Cardiac muscle cell (in vitro differentiated cells and primary cell): ENCODE measurements at regions not wholly inside any gene's neighbourhood (a gene's known extent, or its start where the extent isn't known, plus 50 kb on each side); places are given as distances from the start of the nearest gene placed in this dataset.
A peak's percentile ranks its signal among the peaks of the same experiment; 100 is the strongest.

Source experiments
- DNase-seq, 2 donors: peaks; one replicate each; pipeline versions ENCODE4 v3.0.0 to v3.0.0-alpha.2; 2010 to 2017; ENCODE audit warnings: low read depth in 1 of 2, low spot score in 1 of 2
- H3K27ac ChIP-seq: fragments of 200-600 bp; sonication (generic); 2 replicates; pipeline ENCODE4 v1.5.1; 2016
- H3K27me3 ChIP-seq: fragments of 200-600 bp; sonication (generic); 2 replicates; pipeline ENCODE4 v1.6.0; 2016; ENCODE audit warnings: control low read depth
- H3K36me3 ChIP-seq: fragments of 200-600 bp; sonication (generic); 2 replicates; pipeline ENCODE4 v1.5.1; 2016; ENCODE audit warnings: control low read depth
- H3K4me1 ChIP-seq: fragments of 200-600 bp; sonication (generic); 2 replicates; pipeline ENCODE4 v1.8.1; 2017; ENCODE audit warnings: low read depth, mild to moderate bottlenecking, mixed run types
- H3K4me3 ChIP-seq: fragments of 200-600 bp; sonication (generic); 2 replicates; pipeline ENCODE4 v1.5.1; 2016; ENCODE audit warnings: mild to moderate bottlenecking
- H3K9me3 ChIP-seq: fragments of 200-600 bp; sonication (generic); 2 replicates; pipeline ENCODE4 v1.5.1; 2017; ENCODE audit warnings: low read depth, mild to moderate bottlenecking, control low read depth
- CTCF ChIP-seq: IDR thresholded peaks from 2 replicates; pipeline ENCODE4 v1.5.1; 2012; ENCODE audit warnings: low read depth, mild to moderate bottlenecking, low read length

- no peak for TF ChIP-seq CTCF
- Histone ChIP-seq H3K9me3 (no peaks in the 10 kb centered on the region), H3K36me3 (no peaks in the 10 kb centered on the region), H3K4me3 (no peak overlapping the region), H3K4me1 (no peaks in the 10 kb centered on the region), H3K27me3 (no peaks in the 10 kb centered on the region), H3K27ac (no peak overlapping the region)
- DNase-seq = no peak
These were observed 65.7 kb upstream of the ZNF469 start for GRCh38 chr16:88316941-88317612.

GRCh38 chr16:88317613-88317965, 65.2 kb upstream of the ZNF469 start:
- Histone ChIP-seq H3K36me3 (no peaks in the 10 kb centered on the region), H3K4me1 (no peaks in the 10 kb centered on the region), H3K27ac (no peak overlapping the region), H3K4me3 (no peak overlapping the region), H3K27me3 (no peaks in the 10 kb centered on the region), H3K9me3 (no peaks in the 10 kb centered on the region)
- peak in 1 of 2 donors; percentile 81 for DNase-seq
- no peak for TF ChIP-seq CTCF

GRCh38 chr16:88318051-88318450, 64.7 kb upstream of the ZNF469 start:
- Histone ChIP-seq H3K4me1 (no peaks in the 10 kb centered on the region), H3K9me3 (no peaks in the 10 kb centered on the region), H3K27ac (no peak overlapping the region), H3K36me3 (no peaks in the 10 kb centered on the region), H3K4me3 (no peak overlapping the region), H3K27me3 (no peaks in the 10 kb centered on the region)
- DNase-seq = no peak
- TF ChIP-seq CTCF = no peak

- Histone ChIP-seq H3K27ac (no peak overlapping the region), H3K4me3 (no peak overlapping the region), H3K36me3 (no peaks in the 10 kb centered on the region), H3K4me1 (no peaks in the 10 kb centered on the region), H3K9me3 (no peaks in the 10 kb centered on the region), H3K27me3 (no peaks in the 10 kb centered on the region)
- no peak for TF ChIP-seq CTCF
- DNase-seq = no peak
These were observed 64.2 kb upstream of the ZNF469 start for GRCh38 chr16:88318521-88318920.

GRCh38 chr16:88319116-88319965, 63.4 kb upstream of the ZNF469 start:
- H3K36me3 ChIP-seq = no peaks in the 10 kb centered on the region
- no peaks in the 10 kb centered on the region for H3K4me1 ChIP-seq
- TF ChIP-seq CTCF = no peak
- H3K9me3 ChIP-seq = no peaks in the 10 kb centered on the region
- H3K27me3 ChIP-seq = no peaks in the 10 kb centered on the region
- H3K4me3 ChIP-seq = no peak overlapping the region
- DNase-seq = no peak
- no peak overlapping the region for H3K27ac ChIP-seq
